ENCODE measurements at regions not wholly inside any gene's neighbourhood (a gene's known extent, or its start where the extent isn't known, plus 50 kb on each side); places are given as distances from the start of the nearest gene placed in this dataset.

DNA sequence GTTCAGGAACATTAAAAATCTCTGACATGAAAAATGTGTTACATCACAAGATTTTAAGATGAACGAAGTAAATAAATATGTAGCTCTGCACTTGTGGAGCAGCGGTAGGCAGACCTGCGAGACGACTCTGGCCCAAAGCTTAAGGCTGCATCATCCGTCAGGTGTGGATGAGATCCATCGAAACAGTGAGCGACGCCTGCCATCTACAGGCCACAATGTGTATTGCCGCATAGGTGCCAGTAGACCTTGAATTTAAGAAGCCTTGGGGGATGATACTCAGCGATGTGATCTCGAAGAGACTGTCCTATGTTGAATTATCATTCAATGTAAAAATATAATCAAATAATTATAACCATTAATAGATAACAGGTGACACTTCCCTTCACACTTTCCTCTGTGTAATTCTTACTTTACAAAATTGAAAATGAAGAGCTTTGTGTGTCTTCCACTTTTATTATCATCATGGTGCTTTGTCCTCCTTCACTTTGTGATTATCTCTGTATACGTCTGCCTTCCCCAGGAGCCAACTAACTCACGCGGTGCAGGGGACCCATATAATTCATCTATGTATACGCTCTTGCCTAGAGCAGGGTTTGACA is 851.0 kb downstream of the RAB28 start:
- Histone ChIP-seq H3K4me1 (ENCODE audit: insufficient read depth) (no peaks in the 10 kb centered on the region), H3K9me2 (ENCODE audit: insufficient read depth) (0 out of 2 replicates have a peak, but pooled peaks cover 6% of the 10 kb centered on the region), H3K79me2 (replicated peaks; ENCODE audit: insufficient read depth) (no peaks in the 10 kb centered on the region), H3K4me2 (no peak overlapping the region), H4K20me1 (replicated peaks; ENCODE audit: insufficient read depth) (no peaks in the 10 kb centered on the region), H3K27me3 (ENCODE audit: insufficient read depth) (no peaks in the 10 kb centered on the region), H3K27ac (ENCODE audit: low read depth) (no peak overlapping the region), H3K4me3 (no peak overlapping the region), H3K36me3 (ENCODE audit: insufficient read depth) (peaks cover 10% of the 10 kb centered on the region; the same call in 1 of the 2 replicates), H3F3A (replicated peaks; ENCODE audit: low read depth) (no peaks in the 10 kb centered on the region), H2AFZ (no peak overlapping the region)
- ATAC-seq (peak; percentile 98), DNase-seq (ENCODE audit: low spot score) (peak; percentile 89)
- TF ChIP-seq ZNF114 (CRISPR knock-in tag; IDR thresholded peaks at IDR 0.05) (no peak), CTCF (conservative IDR thresholded peaks at IDR 0.05; ENCODE audit: low read depth in 2 of 2) (peak; percentile 94 to 98), CREB1 (CRISPR knock-in tag; IDR thresholded peaks at IDR 0.05; ENCODE audit: low read depth) (0 out of 2 replicates have a peak, but pooled peaks have one; percentile 19)
- no peak overlapping the region for H3K4me3 Mint-ChIP-seq
- H3K27ac Mint-ChIP-seq, result no peak overlapping the region
- H3K4me1 Mint-ChIP-seq, result peaks cover 3% of the 10 kb centered on the region; the same call in 2 of the 3 replicates
- H3K36me3 Mint-ChIP-seq (ENCODE audit: low read depth), result peaks cover 22% of the 10 kb centered on the region
- H3K27me3 Mint-ChIP-seq (ENCODE audit: insufficient read depth, low read depth, poor library complexity), result no peaks in the 10 kb centered on the region
- H3K9me3 Mint-ChIP-seq, result peaks cover 30% of the 10 kb centered on the region

- Histone ChIP-seq H3K4me2 (no peak overlapping the region), H3K27me3 (ENCODE audit: insufficient read depth) (no peaks in the 10 kb centered on the region), H3K9me2 (ENCODE audit: insufficient read depth) (peaks cover 13% of the 10 kb centered on the region), H3F3A (replicated peaks; ENCODE audit: low read depth) (no peaks in the 10 kb centered on the region), H2AFZ (no peak overlapping the region), H3K36me3 (ENCODE audit: insufficient read depth) (no peaks in the 10 kb centered on the region), H3K4me1 (ENCODE audit: insufficient read depth) (peaks cover 22% of the 10 kb centered on the region), H3K4me3 (no peak overlapping the region), H3K79me2 (replicated peaks; ENCODE audit: insufficient read depth) (no peaks in the 10 kb centered on the region), H3K27ac (ENCODE audit: low read depth) (no peak overlapping the region), H4K20me1 (replicated peaks; ENCODE audit: insufficient read depth) (no peaks in the 10 kb centered on the region)
- peaks cover 5% of the 10 kb centered on the region for H3K27me3 Mint-ChIP-seq (ENCODE audit: insufficient read depth, low read depth, poor library complexity)
- no peaks in the 10 kb centered on the region for H3K36me3 Mint-ChIP-seq (ENCODE audit: low read depth)
- no peak for ATAC-seq
- peaks cover 19% of the 10 kb centered on the region for H3K4me1 Mint-ChIP-seq
- H3K27ac Mint-ChIP-seq, result no peak overlapping the region
- no peak overlapping the region for H3K4me3 Mint-ChIP-seq
- TF ChIP-seq ZNF462 (CRISPR knock-in tag; IDR thresholded peaks at IDR 0.05) (no peak), ZNF331 (CRISPR knock-in tag; IDR thresholded peaks at IDR 0.05; ENCODE audit: low read depth) (no peak), NANOG (IDR thresholded peaks at IDR 0.05; ENCODE audit: borderline replicate concordance) (no peak), EZH2 (IDR thresholded peaks at IDR 0.05; ENCODE audit: low read depth, unreplicated experiment) (no peak)
- TF ChIP-seq, protein P1, sequence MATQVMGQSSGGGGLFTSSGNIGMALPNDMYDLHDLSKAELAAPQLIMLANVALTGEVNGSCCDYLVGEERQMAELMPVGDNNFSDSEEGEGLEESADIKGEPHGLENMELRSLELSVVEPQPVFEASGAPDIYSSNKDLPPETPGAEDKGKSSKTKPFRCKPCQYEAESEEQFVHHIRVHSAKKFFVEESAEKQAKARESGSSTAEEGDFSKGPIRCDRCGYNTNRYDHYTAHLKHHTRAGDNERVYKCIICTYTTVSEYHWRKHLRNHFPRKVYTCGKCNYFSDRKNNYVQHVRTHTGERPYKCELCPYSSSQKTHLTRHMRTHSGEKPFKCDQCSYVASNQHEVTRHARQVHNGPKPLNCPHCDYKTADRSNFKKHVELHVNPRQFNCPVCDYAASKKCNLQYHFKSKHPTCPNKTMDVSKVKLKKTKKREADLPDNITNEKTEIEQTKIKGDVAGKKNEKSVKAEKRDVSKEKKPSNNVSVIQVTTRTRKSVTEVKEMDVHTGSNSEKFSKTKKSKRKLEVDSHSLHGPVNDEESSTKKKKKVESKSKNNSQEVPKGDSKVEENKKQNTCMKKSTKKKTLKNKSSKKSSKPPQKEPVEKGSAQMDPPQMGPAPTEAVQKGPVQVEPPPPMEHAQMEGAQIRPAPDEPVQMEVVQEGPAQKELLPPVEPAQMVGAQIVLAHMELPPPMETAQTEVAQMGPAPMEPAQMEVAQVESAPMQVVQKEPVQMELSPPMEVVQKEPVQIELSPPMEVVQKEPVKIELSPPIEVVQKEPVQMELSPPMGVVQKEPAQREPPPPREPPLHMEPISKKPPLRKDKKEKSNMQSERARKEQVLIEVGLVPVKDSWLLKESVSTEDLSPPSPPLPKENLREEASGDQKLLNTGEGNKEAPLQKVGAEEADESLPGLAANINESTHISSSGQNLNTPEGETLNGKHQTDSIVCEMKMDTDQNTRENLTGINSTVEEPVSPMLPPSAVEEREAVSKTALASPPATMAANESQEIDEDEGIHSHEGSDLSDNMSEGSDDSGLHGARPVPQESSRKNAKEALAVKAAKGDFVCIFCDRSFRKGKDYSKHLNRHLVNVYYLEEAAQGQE (IDR thresholded peaks at IDR 0.05; ENCODE audit: unreplicated experiment), result no peak
- no peak for DNase-seq (ENCODE audit: low spot score)
- peaks cover 8% of the 10 kb centered on the region; the same call in 2 of the 3 replicates for H3K9me3 Mint-ChIP-seq
Measured at GRCh38 chr4:12615822-12616221, 868.3 kb downstream of the RAB28 start.
